Hepatocyte (in vitro differentiated cells): ENCODE measurements at regions not wholly inside any gene's neighbourhood (a gene's known extent, or its start where the extent isn't known, plus 50 kb on each side); places are given as distances from the start of the nearest gene placed in this dataset.
A peak's percentile ranks its signal among the peaks of the same experiment; 100 is the strongest.

ENCODE experiments used
- DNase-seq: peaks from one replicate; pipeline ENCODE4 v3.0.0-alpha.2; 2016; ENCODE audit warnings: low spot score
- H2AFZ ChIP-seq: fragments of 200-600 bp; sonication (generic); 2 replicates; pipeline ENCODE4 v1.6.0; 2016; ENCODE audit warnings: antibody characterized with exemption, mild to moderate bottlenecking
- H3K27ac ChIP-seq: fragments of 200-600 bp; sonication (generic); 2 replicates; pipeline ENCODE4 v1.5.1; 2016; ENCODE audit warnings: mild to moderate bottlenecking
- H3K27me3 ChIP-seq: fragments of 200-600 bp; sonication (generic); 2 replicates; pipeline ENCODE4 v1.6.1; 2016
- H3K36me3 ChIP-seq: fragments of 200-600 bp; sonication (generic); replicated peaks from 2 replicates; pipeline ENCODE4 v1.5.1; 2016; ENCODE audit warnings: low read depth; ENCODE audit not compliant: insufficient read depth
- H3K4me1 ChIP-seq: fragments of 200-600 bp; sonication (generic); 2 replicates; pipeline ENCODE4 v1.5.1; 2016; ENCODE audit warnings: mild to moderate bottlenecking, moderate library complexity; ENCODE audit not compliant: insufficient read depth
- H3K4me2 ChIP-seq: fragments of 200-600 bp; sonication (generic); 2 replicates; pipeline ENCODE4 v1.6.0; 2016
- H3K4me3 ChIP-seq: fragments of 200-600 bp; sonication (generic); 2 replicates; pipeline ENCODE4 v1.5.1; 2016; ENCODE audit warnings: mild to moderate bottlenecking
- H3K79me2 ChIP-seq: fragments of 200-600 bp; sonication (generic); 2 replicates; pipeline ENCODE4 v1.6.0; 2017; ENCODE audit warnings: mild to moderate bottlenecking
- H3K9me2 ChIP-seq: fragments of 200-600 bp; sonication (generic); replicated peaks from 2 replicates; pipeline ENCODE4 v1.6.0; 2017; ENCODE audit warnings: mild to moderate bottlenecking; ENCODE audit not compliant: insufficient read depth
- H3K9me3 ChIP-seq: fragments of 200-600 bp; sonication (generic); 2 replicates; pipeline ENCODE4 v1.5.1; 2016; ENCODE audit warnings: low read depth, mild to moderate bottlenecking
- H4K20me1 ChIP-seq: fragments of 200-600 bp; sonication (generic); 2 replicates; pipeline ENCODE4 v1.6.0; 2016; ENCODE audit warnings: mild to moderate bottlenecking; ENCODE audit not compliant: insufficient read depth, poor library complexity, severe bottlenecking
- CTCF ChIP-seq: fragments of 200-600 bp; sonication (generic); IDR thresholded peaks from 2 replicates; pipeline ENCODE4 v1.5.1; 2016; ENCODE audit warnings: antibody characterized with exemption, mild to moderate bottlenecking; ENCODE audit not compliant: poor library complexity
- EZH2 ChIP-seq: fragments of 200-600 bp; sonication (generic); IDR thresholded peaks from 2 replicates; pipeline ENCODE4 v1.6.1; 2016; ENCODE audit warnings: antibody characterized with exemption, mild to moderate bottlenecking, borderline replicate concordance
- EZH2phosphoT487 ChIP-seq: fragments of 200-600 bp; sonication (generic); IDR thresholded peaks from one replicate; pipeline ENCODE4 v1.6.1; 2018; ENCODE audit warnings: antibody characterized with exemption, mild to moderate bottlenecking, low read depth, moderate library complexity; ENCODE audit not compliant: unreplicated experiment, severe bottlenecking
- WGBS: methylation state at CpG from one replicate; pipeline ENCODE4 v1.1.6; 2016; ENCODE audit warnings: low lambda C conversion rate; ENCODE audit errors: missing lambda C conversion rate; 5-methylcytosine and 5-hydroxymethylcytosine counted together

- 51% methylated on average over 3 of the region's 3 CpGs for WGBS
- H3K9me3 ChIP-seq, result no peaks in the 10 kb centered on the region
- DNase-seq, result no peak
- H2AFZ ChIP-seq, result no peak overlapping the region
- H3K27me3 ChIP-seq, result no peaks in the 10 kb centered on the region
- no peaks in the 10 kb centered on the region for H3K9me2 ChIP-seq
- H3K36me3 ChIP-seq, result no peaks in the 10 kb centered on the region
- H3K4me2 ChIP-seq, result no peak overlapping the region
- no peak overlapping the region for H3K4me3 ChIP-seq
- peaks cover 5% of the 10 kb centered on the region for H3K4me1 ChIP-seq
- TF ChIP-seq CTCF (no peak), EZH2 (no peak), EZH2phosphoT487 (no peak)
- no peaks in the 10 kb centered on the region for H3K79me2 ChIP-seq
- H3K27ac ChIP-seq, result no peak overlapping the region
- H4K20me1 ChIP-seq, result no peaks in the 10 kb centered on the region
Measured at GRCh38 chr2:23023722-23024121, 361.3 kb upstream of the KLHL29 start.

- Histone ChIP-seq H3K9me2 (no peaks in the 10 kb centered on the region), H4K20me1 (no peaks in the 10 kb centered on the region), H3K9me3 (no peaks in the 10 kb centered on the region), H3K36me3 (no peaks in the 10 kb centered on the region), H3K4me3 (no peak overlapping the region), H3K27me3 (no peaks in the 10 kb centered on the region), H3K27ac (no peak overlapping the region), H3K79me2 (no peaks in the 10 kb centered on the region), H3K4me1 (peaks cover 10% of the 10 kb centered on the region), H2AFZ (no peak overlapping the region), H3K4me2 (no peak overlapping the region)
- 92% methylated on average over 4 of the region's 4 CpGs for WGBS
- TF ChIP-seq CTCF (no peak), EZH2 (no peak), EZH2phosphoT487 (no peak)
- no peak for DNase-seq
Measured at GRCh38 chr2:23026671-23027070, 358.3 kb upstream of the KLHL29 start.

GRCh38 chr2:23027396-23027795, 357.6 kb upstream of the KLHL29 start:
- 100% methylated on average over 1 of the region's 1 CpG for WGBS
- Histone ChIP-seq H3K4me2 (peak overlapping the region; percentile 30), H3K27me3 (no peaks in the 10 kb centered on the region), H3K9me3 (no peaks in the 10 kb centered on the region), H3K79me2 (no peaks in the 10 kb centered on the region), H3K9me2 (no peaks in the 10 kb centered on the region), H3K4me3 (no peak overlapping the region), H3K27ac (peak overlapping the region; percentile 61), H3K36me3 (no peaks in the 10 kb centered on the region), H3K4me1 (peaks cover 10% of the 10 kb centered on the region), H4K20me1 (no peaks in the 10 kb centered on the region), H2AFZ (no peak overlapping the region)
- TF ChIP-seq EZH2 (no peak), EZH2phosphoT487 (no peak), CTCF (no peak)
- DNase-seq, result no peak

GRCh38 chr2:23028106-23028505, 356.9 kb upstream of the KLHL29 start:
- Histone ChIP-seq H3K9me2 (no peaks in the 10 kb centered on the region), H3K4me2 (peak overlapping the region; percentile 50), H3K9me3 (no peaks in the 10 kb centered on the region), H3K4me1 (peaks cover 10% of the 10 kb centered on the region), H3K79me2 (no peaks in the 10 kb centered on the region), H3K4me3 (no peak overlapping the region), H3K27me3 (no peaks in the 10 kb centered on the region), H2AFZ (no peak overlapping the region), H4K20me1 (no peaks in the 10 kb centered on the region), H3K36me3 (no peaks in the 10 kb centered on the region), H3K27ac (peak overlapping the region; percentile 64)
- WGBS, result 27% methylated on average over 3 of the region's 3 CpGs
- peak; percentile 42 for DNase-seq
- no peak for TF ChIP-seq EZH2
- TF ChIP-seq CTCF, result no peak
- no peak for TF ChIP-seq EZH2phosphoT487
